ENCODE measurements at regions not wholly inside any gene's neighbourhood (a gene's known extent, or its start where the extent isn't known, plus 50 kb on each side); places are given as distances from the start of the nearest gene placed in this dataset.
A peak's percentile ranks its signal among the peaks of the same experiment; 100 is the strongest.

GRCh38 chr3:162193148-162194095, 696.8 kb downstream of the OTOL1 start:
- DNase-seq (ENCODE audit: low spot score): no peak

GRCh38 chr3:162195147-162195546, 698.5 kb downstream of the OTOL1 start:
- no peak for DNase-seq (ENCODE audit: low spot score)

- no peak for DNase-seq (ENCODE audit: low spot score)
These were observed 700.4 kb downstream of the OTOL1 start for GRCh38 chr3:162196964-162197363.

- DNase-seq (ENCODE audit: low spot score): no peak
These were observed 704.2 kb downstream of the OTOL1 start for GRCh38 chr3:162200836-162201235.

GRCh38 chr3:162206648-162207047, 710.0 kb downstream of the OTOL1 start:
- DNase-seq (ENCODE audit: low spot score): no peak

- no peak for DNase-seq (ENCODE audit: low spot score)
These were observed 714.9 kb downstream of the OTOL1 start for GRCh38 chr3:162211470-162211869.

- DNase-seq (ENCODE audit: low spot score): no peak
These were observed 716.6 kb downstream of the OTOL1 start for GRCh38 chr3:162213196-162213595.

GRCh38 chr3:162213956-162214355, 717.3 kb downstream of the OTOL1 start:
- DNase-seq (ENCODE audit: low spot score): no peak

- DNase-seq (ENCODE audit: low spot score): no peak
These were observed 721.0 kb downstream of the OTOL1 start for GRCh38 chr3:162217647-162218046.

GRCh38 chr3:162218479-162218878, 721.9 kb downstream of the OTOL1 start:
- no peak for DNase-seq (ENCODE audit: low spot score)

- no peak for DNase-seq (ENCODE audit: low spot score)
These were observed 728.1 kb downstream of the OTOL1 start for GRCh38 chr3:162224746-162225145.

- DNase-seq (ENCODE audit: low spot score): no peak
These were observed 740.3 kb downstream of the OTOL1 start for GRCh38 chr3:162236949-162237348.

- no peak for DNase-seq (ENCODE audit: low spot score)
These were observed 754.2 kb downstream of the OTOL1 start for GRCh38 chr3:162250782-162251181.

GRCh38 chr3:162262129-162262528, 765.5 kb downstream of the OTOL1 start:
- no peak for DNase-seq (ENCODE audit: low spot score)

- no peak for DNase-seq (ENCODE audit: low spot score)
These were observed 767.0 kb downstream of the OTOL1 start for GRCh38 chr3:162263596-162263995.

GRCh38 chr3:162269636-162270458, 773.2 kb downstream of the OTOL1 start:
- no peak for DNase-seq (ENCODE audit: low spot score)

GRCh38 chr3:162274070-162274469, 777.5 kb downstream of the OTOL1 start:
- DNase-seq (ENCODE audit: low spot score): no peak

- no peak for DNase-seq (ENCODE audit: low spot score)
These were observed 782.2 kb downstream of the OTOL1 start for GRCh38 chr3:162278834-162279233.

- no peak for DNase-seq (ENCODE audit: low spot score)
These were observed 788.7 kb downstream of the OTOL1 start for GRCh38 chr3:162285259-162285658.

GRCh38 chr3:162287600-162287999, 791.0 kb downstream of the OTOL1 start:
- DNase-seq (ENCODE audit: low spot score): no peak

GRCh38 chr3:162292409-162292808, 795.8 kb downstream of the OTOL1 start:
- DNase-seq (ENCODE audit: low spot score): no peak

GRCh38 chr3:162295323-162295983, 798.8 kb downstream of the OTOL1 start:
- DNase-seq (ENCODE audit: low spot score): peak; percentile 6
